Gastrocnemius medialis (tissue), 4 donors: ENCODE measurements at regions not wholly inside any gene's neighbourhood (a gene's known extent, or its start where the extent isn't known, plus 50 kb on each side); places are given as distances from the start of the nearest gene placed in this dataset.

Experiments used
- POLR2A ChIP-seq, 2 donors: fragments of 450-650 bp; IDR thresholded peaks; one replicate each; pipeline ENCODE4 v1.6.1; 2017; ENCODE audit warnings: antibody characterized with exemption in 2 of 2, mild to moderate bottlenecking in 2 of 2, moderate library complexity in 2 of 2
- TF ChIP-seq, protein P1 (sequence below), 5 experiments: fragments of 450-650 bp in 3 of 5; fragments of 200-600 bp in 2 of 5; sonication (generic) in 2 of 5; IDR thresholded peaks in 4 of 5; conservative IDR thresholded peaks in 1 of 5; 1 replicate in 4 of 5; 2 replicates in 1 of 5; pipeline ENCODE4 v1.5.1; 2016 to 2019; ENCODE audit warnings: antibody characterized with exemption in 5 of 5, mild to moderate bottlenecking in 3 of 5, moderate library complexity in 3 of 5

DNA sequence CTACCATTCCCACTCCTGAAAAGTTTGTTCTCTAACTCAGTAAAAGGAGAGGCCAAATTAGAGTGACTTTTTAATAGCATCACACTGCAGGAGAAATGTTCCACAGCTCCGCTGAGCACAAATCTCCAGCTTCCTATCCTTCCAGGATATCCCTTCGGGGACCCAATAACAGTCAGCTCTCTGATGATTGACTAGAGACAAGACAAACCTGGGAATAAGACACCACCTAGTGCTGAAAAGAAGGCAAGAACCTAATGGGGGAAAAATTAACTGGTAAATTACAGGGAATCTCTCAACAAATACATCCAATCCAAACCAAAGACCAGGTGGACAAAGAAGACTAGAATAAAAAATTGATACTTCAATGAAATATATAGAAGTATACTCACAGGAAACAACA, 977.1 kb upstream of the SOX11 start:
- TF ChIP-seq POLR2A (IDR thresholded peaks at IDR 0.05), result no peak
- TF ChIP-seq, protein P1, sequence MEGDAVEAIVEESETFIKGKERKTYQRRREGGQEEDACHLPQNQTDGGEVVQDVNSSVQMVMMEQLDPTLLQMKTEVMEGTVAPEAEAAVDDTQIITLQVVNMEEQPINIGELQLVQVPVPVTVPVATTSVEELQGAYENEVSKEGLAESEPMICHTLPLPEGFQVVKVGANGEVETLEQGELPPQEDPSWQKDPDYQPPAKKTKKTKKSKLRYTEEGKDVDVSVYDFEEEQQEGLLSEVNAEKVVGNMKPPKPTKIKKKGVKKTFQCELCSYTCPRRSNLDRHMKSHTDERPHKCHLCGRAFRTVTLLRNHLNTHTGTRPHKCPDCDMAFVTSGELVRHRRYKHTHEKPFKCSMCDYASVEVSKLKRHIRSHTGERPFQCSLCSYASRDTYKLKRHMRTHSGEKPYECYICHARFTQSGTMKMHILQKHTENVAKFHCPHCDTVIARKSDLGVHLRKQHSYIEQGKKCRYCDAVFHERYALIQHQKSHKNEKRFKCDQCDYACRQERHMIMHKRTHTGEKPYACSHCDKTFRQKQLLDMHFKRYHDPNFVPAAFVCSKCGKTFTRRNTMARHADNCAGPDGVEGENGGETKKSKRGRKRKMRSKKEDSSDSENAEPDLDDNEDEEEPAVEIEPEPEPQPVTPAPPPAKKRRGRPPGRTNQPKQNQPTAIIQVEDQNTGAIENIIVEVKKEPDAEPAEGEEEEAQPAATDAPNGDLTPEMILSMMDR (IDR thresholded peaks at IDR 0.05 in 4 of 5, conservative IDR thresholded peaks at IDR 0.05 in 1 of 5), result no peak
